ENCODE measurements at regions not wholly inside any gene's neighbourhood (a gene's known extent, or its start where the extent isn't known, plus 50 kb on each side); places are given as distances from the start of the nearest gene placed in this dataset.

GRCh38 chr21:16794950-16795349 lies 717.9 kb upstream of the CXADR start:
- no peak for DNase-seq

GRCh38 chr21:16796776-16797175 lies 716.1 kb upstream of the CXADR start:
- DNase-seq = no peak

- no peak for DNase-seq
Measured at GRCh38 chr21:16797540-16797939, 715.3 kb upstream of the CXADR start.

GRCh38 chr21:16797966-16798365 lies 714.9 kb upstream of the CXADR start:
- DNase-seq = no peak

GRCh38 chr21:16800536-16801275 lies 712.1 kb upstream of the CXADR start:
- no peak for DNase-seq

GRCh38 chr21:16811011-16811410 lies 701.8 kb upstream of the CXADR start:
- no peak for DNase-seq

- no peak for DNase-seq
Measured at GRCh38 chr21:16811970-16812369, 700.9 kb upstream of the CXADR start.

DNA sequence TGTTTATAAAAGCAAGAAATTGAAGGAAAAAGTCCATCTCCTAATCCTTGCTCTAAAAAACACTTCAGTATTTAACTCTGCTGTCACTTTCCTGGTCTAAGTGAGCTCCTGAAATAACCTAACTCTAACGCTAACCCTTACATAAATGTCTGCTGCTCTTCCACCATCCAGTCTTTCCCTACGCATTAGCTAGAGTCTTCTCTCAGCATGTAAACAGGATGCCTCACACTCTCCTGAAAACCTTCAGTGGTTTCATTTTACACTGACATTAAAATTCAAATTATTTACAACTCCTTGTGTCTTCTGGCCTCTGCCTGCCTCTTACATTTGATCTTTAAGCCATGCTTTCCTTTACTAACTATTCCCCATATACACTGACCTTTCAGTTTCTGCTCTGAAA lies 697.6 kb upstream of the CXADR start:
- no peak for DNase-seq

GRCh38 chr21:16821588-16821987 lies 691.3 kb upstream of the CXADR start:
- DNase-seq = no peak

DNA sequence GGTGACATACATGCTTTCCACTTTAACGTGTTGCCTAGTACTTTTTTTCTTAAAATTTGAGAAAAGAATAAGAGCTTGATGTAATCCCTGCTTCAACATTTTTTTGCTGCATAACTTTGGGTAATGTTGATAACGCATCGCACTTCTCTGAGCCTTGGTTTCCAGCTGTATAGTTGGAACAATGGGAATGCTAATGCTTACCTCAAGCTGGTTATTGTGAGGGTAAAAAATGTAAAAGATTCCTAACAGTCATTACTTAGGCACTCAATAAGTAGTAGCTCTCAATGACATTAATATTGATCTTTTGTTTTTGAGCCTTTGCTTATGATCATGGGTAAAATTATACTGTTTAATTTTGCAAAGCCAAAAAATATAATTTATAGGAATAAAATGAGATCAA lies 683.3 kb upstream of the CXADR start:
- no peak for DNase-seq

DNA sequence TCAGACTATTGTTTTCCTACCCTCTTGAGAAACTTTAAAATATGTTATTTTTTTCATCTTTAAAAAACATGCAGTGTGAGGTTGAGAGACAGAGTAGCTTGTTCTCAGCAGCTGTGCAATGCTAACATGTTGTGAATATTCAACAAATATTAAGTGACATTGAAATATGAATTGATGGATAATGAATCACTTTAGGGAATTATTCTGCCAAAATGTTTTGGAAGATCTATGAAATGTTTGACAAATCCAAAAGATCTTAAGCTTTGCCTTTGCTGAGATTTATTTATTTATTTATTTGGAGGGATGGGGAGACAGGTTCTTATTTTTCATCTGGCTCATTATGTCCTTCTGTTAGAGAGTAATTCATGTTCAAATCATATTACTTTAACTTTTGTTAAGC lies 680.1 kb upstream of the CXADR start:
- DNase-seq = no peak

DNA sequence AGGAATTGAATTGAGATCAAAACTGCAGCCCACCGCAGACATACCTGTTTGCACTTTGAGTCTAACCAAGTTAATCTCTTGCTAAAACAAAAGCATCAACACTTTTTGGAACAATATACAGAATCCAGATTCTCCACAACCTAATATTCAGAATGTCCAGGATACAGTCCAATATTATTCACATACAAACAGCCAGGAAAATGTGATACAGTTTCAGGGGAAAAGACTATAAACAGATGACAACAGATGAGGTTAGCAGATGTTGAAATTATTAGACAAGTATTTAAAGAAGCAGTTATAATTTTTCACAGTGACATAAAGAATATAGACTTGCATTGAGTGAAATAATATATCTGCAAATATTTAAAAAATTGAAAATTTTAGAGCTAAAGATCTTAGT lies 678.1 kb upstream of the CXADR start:
- no peak for DNase-seq

DNA sequence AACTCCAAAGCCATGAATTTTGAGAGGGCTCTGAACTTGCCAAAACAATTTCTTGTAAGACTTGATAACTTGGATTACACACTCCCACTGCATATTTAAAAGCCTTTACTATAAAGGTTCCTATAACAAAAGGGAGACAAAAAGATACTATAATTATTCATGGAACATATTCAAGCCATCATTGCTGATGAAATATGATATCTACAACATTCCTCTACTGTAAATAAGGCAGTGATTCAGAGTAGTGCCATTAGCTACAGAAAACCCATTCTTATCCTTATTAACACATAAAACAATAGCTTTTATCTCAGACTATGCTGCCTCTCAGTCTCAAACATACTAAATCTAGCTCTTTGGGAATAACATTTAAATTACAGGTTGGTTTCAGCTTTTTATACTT lies 675.5 kb upstream of the CXADR start:
- DNase-seq = no peak

DNA sequence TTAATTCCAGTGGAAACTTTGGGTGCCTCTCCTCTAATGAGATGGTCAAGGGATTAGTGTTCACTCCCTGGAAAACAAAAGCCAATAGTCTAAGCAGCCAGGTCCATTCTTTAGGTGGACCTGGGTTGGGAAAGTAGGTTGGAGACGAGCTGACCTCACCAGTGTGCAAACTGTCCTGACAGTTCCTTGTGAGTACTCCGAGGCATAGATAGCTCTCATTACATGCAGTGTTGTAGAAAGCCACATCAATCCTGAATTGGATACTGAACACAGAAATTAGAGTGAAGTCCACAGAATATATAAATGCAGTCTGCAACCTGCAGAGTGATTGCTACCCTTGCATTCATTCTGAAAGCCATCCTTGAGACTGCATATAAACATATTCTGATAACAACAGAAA lies 675.1 kb upstream of the CXADR start:
- DNase-seq = no peak

GRCh38 chr21:16838331-16838730 lies 674.5 kb upstream of the CXADR start:
- DNase-seq = no peak

DNA sequence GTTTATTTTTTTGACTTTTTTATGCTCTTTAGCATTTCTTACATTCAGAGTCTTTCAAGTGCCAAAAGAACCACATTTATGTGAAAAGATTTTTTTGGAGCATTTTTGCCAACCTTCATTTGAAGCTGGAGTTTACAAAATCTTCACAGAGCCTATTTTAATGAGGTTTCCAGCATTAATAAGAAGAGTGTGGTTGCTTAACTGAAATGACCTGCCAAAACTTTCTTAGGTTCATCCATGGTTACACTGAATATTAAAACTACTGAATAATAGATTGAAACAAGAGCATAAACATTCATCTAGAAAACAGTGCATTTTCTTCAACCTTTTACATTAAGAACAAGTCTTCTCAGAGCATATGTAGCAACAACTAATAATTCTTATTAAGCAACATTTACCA lies 672.3 kb upstream of the CXADR start:
- DNase-seq = no peak

DNA sequence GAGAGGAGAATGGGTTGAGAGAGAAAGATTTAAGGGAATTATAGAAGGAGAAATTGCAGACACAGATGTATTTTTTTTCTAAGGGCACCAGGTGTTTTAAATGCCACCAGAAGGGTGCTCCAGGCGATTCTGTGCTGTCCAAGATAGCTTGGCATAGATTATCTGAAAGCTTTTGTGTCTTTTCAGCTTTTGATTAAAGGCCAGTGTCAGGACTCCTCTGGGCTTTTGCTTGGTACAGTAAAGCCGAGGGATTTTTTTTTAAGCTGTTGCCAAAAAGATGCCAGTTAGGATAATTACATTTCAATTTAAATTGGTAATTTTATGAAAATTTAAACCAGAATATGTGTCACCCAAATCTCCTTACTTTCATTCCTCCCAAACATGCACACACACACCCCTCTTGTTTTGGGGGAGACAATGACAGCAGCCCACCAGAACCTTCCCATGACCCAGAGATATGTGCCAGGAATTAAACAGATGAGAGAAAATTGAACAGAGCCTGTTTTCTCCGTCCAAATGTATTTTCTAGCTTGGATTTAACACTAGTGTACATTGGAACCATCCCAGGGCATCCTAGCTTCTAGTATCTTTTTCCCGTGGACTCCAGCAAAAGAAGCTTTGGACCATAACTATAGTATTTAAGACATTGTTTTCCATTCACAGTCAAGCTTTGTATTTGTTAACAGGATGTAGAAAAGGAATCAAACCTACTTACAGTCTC lies 670.7 kb upstream of the CXADR start:
- no peak for DNase-seq

- no peak for DNase-seq
Measured at GRCh38 chr21:16842696-16843035, 670.2 kb upstream of the CXADR start.

DNA sequence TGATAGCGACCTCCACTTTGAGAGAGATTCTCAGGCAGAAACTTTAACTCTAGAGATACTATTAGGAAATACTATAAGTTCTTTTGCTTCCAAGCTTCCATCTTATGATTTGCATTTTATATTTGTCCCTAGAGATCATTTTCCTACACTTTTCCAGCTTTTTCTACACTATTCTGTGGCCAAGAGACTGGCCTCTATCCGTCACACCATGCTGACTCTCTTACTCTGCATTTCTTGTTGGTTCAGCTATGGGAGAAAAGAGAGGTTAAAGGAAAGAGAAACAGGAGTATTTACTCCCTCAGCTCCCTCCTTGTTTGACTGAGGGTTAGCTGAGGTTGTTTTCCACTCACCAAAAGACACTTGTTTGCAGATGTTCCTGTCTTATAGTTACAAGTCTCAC lies 665.6 kb upstream of the CXADR start:
- no peak for DNase-seq

GRCh38 chr21:16851054-16851453 lies 661.8 kb upstream of the CXADR start:
- no peak for DNase-seq

- no peak for DNase-seq
Measured at GRCh38 chr21:16855164-16855667, 657.6 kb upstream of the CXADR start.

DNA sequence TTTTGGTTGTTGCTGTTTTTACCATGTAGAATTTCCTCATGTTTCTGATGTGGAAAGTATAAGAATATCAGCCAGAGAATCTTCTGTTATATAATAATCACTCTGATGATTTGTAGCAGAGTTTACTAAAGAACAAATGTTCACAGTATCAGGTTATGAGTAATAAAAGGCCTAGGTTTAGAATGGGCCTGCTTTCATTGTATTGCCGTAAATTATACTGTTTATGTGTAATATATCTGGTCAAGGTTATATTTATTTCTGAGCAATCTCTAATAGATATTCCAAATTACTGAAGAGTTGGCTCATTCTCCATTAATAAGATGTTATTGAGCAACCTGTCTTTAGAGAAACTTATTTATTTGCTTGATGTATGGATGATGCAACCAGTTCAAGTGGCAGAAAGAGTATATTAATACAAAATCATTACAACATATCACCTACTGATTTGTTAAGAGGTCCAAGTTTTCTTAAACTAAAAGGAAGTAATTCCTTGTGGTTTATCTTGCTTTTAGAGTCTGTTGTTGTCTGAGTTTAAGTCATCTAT lies 649.4 kb upstream of the CXADR start:
- no peak for DNase-seq

- DNase-seq = no peak
Measured at GRCh38 chr21:16863908-16864307, 648.9 kb upstream of the CXADR start.

GRCh38 chr21:16865632-16866031 lies 647.2 kb upstream of the CXADR start:
- DNase-seq = no peak
